Activated CD8-positive, alpha-beta memory T cell treated with anti-CD3 and anti-CD28 coated beads, Interleukin-2, amount 50 U/mL, for 1 hour (primary cell): ENCODE measurements at regions not wholly inside any gene's neighbourhood (a gene's known extent, or its start where the extent isn't known, plus 50 kb on each side); places are given as distances from the start of the nearest gene placed in this dataset.
"Not testable (repeated sequence)": the region's sequence is repeated elsewhere in the genome, so short reads cannot be mapped to it uniquely, and the experiment has no call there.

Experiments used
- DNase-seq: peaks from one replicate; pipeline ENCODE4 v3.0.0-alpha.2; 2020; ENCODE audit errors: extremely low read depth

DNA sequence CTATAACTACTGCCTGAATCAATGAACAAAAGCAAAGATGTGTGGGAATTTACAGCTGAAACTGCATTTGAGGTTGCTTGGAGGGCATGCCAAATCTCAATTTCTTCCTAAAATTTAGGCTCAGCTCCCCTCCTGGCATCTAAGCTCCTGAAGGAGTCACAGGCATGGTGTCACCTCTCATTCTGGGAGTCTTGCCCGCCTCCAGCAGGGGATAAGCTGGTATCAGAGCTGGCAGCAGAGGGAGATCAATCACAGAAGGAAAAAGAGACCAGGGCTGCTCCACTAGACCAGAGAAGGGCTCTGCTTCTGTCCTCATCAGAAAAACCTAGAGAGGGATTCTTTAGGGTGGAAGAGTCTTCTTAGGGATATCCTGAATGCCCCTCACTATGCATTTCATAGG, 150.4 kb upstream of the SLC6A11 start:
- DNase-seq: no peak

DNA sequence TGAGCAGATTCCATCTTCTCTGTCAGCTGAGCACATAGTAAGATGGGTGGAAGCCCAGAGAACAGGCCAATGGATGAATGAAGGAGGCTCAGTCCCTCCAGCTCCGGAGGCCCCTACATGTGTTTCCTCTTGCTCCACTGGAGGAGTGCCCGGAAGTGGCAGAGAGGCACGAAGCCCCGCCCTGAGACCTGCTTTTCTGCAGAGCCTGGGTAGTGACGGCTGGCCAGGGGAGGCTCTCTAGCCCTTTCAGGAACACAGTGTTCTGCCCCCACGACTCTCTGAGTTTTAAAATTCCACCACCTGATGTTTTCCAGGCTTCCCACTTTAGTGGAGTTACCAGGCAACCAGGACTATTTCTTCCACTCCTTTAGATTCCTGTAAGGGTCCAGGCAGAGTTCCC, 149.4 kb upstream of the SLC6A11 start:
- DNase-seq: no peak

DNA sequence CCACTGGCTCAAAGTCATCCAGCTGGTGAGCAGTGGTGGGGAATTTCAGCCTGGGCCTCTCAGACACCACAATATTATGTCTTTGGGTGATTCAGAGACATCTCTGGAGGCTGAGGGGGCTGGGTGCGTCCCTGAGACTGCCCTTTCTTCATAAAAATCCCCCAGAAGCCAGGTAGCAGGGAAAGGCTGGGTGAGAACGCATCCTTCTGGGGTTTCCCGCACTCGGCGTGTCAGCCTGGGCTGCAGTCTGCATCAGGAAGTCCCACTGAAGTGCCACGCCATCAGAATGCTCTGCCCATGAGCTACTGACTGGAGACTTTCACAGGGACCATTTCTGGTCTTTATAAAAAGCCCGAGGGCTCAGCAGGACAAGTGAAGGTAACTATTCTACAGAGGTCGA, 148.8 kb upstream of the SLC6A11 start:
- DNase-seq: no peak

DNA sequence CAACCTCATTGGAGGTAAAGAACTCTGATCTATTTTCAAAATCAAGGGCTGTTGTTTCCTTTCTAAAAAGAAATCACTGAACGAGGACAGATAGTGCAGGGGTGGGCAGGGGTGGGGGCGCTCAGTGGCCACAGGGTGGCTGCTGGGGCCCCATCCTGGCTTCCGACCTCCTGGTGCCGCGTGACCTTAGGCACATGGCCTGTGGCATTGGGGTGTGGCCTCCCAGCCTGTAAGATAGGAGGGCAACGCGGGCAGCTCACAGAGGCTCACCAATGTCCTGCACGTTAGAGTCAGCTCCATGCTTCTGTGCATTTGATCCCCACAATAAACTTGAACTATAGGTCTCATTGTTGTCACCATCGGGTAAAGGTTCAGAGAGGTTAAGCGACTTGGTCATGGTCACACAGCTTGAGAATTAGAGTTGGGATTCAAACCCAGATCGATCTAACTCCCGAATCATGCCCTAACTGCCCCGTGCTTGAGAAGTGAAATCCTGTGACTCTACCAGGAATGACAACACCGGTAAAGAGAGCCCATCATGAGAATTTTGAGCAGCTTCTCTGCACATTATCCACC, 148.0 kb upstream of the SLC6A11 start:
- DNase-seq: no peak

DNA sequence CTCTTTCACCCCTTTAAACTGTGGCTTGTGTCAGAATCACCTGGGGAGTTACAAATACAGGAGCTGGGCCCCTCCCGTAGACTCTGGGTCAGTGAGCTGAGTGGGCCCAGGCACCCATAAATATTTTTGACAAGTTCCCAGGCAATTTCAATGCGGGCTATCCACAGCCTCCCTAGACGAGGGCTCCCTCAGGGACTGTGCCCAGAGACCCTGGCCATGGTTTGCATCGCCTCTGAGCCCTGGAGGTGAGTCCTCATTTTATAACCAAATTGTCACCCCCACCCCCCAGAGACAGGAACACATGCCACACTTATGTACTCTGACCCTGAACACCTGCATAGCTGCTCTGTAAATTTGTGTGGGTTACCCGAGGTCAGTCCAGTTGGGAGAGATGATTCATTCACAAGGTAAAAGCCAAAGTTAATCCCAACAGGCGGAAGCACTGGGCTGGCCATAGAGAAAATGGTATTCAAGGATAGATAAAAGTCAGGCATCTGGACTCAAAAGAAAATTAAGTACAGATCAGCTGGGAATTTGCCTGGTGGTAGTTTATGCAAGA, 146.5 kb upstream of the SLC6A11 start:
- no peak for DNase-seq

DNA sequence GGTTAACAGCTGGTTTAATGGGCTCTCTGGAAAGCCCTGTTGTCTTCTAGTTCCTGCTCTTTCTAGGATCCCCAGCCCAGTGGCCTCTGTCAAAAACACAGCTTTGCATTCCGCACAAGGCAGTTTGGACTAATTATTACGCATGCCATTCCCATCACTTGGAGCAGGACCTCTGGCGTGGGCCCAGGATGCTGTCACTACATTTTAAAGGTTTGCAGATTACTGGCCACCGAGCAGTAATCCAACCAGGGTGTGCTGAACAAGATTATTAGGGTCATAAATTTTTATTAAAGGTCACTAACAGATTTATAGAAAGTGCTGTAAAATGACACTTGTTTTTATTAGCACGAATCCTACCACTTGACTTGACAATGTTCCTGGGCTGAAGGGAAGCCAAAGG, 143.6 kb upstream of the SLC6A11 start:
- no peak for DNase-seq

DNA sequence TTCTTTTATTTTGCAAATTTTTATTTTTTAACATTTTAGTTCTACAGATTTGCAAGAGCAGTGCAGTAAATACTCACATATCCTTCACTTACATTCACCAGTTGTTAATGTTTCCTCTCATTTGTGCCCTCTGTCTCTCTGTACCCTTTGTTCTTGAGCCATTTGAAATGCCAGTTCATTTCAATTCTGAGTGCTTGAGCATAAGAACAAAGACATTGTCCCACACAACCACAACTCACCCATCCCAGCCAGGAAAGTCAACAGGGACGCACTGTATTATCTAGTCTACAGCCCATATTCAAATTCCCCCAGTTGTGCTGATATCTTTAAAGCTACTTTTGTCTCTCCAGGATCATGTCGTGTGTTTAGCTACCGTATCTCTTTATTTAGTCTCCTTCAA, 141.4 kb upstream of the SLC6A11 start:
- DNase-seq: no peak

DNA sequence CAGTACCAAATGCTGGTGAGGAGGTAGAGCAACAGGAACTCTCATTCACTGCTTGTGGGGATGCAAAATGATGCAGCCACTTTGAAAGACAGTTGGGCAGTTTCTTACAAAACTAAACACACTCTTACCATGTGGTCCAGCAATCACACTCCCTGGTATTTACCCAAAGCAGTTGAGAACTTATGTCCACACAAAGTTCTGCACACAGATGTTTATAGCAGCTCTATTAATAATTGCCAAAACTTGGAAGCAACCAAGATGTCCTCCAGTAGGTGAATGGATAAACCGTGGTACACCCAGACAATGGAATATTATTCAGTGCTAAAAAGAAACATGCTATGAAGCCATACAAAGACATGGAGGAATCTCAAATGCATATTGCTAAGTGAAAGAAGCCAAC, 139.1 kb upstream of the SLC6A11 start:
- DNase-seq: no peak

DNA sequence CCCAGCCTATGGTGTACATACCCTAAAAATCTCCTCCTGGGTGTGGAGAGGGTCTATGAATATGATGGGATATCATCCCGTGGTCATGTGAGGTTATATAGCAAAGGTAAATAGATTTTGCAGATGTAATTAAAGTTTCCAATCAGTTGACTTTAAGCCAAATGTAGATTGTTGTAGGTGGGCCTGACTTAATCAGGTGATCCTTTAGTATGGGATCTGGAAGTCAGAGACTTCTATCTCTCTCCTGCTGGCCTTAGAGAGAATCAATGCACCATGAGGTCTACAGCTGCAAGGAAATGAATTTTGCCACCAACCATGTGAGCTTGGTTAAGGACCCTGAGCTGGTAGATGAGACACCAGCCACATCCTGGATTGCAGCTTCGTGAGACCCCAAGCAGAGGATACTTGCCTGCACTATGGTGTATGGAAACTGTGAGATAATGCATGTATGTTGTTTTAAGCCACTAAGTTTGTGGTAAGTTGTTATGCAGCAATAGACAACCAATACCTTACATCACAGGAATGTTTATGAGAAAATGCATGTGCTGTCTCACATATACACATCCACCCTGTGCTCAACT, 137.1 kb upstream of the SLC6A11 start:
- no peak for DNase-seq

DNA sequence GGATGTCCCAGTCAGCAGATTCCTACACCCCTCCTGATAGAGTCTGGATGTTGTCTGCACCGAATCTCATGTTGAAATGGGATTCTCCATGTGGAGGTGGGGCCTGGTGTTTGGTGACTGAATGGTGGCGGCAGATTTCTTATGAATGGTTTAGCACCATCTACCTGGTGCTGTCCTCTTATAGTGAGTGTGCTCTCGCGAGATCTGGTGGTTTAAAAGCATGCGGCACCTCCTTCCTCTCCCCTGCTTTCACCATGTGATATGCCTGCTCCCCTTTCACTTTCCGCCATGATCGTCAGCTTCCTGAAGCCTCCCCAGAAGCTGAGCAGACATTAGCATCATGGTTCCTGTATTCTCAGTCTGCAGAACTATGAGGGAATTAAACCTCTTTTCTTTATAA, 135.2 kb upstream of the SLC6A11 start:
- DNase-seq: no peak

DNA sequence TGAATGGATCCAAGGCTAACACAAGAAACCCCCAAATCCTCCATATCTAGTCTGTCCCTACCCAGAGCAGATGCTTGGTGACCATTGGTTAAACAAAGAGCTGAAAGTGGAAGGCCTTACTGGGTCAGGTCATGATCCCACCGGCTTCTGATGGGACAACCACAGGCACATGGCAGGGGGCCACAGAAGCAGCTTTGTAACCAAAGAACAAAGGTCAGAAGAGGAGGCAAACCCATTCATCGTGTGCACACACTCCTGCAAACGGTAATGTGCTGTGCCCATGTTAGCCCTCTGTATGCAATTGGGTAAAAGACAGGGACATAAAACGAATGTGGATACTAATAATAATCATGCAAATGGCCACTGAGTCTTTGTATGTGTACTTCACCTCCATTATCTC, 133.3 kb upstream of the SLC6A11 start:
- DNase-seq: no peak

DNA sequence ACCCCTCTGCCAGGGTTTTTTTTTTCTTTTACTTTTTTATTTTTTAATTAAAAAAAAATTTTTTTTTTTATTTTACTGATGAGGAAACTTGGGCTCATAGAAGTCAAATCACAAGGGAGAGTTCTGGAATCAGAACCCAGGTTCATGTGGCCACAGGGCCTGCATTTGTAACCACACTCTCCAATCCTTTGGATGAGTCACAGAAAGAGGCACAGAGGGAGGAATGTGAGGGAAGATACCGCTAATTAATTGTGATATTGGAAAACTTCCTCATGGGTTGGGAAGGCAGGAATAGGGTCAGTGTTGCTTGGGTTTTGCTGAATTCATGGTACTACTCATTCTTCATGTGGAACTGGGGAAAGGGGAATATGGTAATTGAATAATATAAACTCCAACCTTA, 132.9 kb upstream of the SLC6A11 start:
- no peak for DNase-seq

DNA sequence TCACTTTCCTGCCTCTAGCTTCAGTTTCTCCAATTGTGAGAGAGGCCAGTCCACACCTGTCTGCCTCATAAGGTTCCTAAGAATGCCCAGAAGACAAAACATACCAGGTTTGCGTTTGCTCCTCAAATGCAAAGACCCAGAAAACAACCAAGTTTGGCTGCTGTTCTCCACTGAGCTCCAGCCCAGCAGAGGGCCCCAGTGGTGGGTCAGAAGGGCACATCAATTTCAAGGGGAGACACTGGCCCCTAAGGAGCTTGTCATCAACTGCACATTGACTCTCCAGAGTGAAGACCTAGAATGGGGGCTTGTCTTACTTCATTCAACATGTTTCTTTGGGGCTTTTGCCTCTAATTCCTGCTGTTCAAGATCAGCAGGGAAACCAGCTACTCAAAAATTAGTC, 127.9 kb upstream of the SLC6A11 start:
- DNase-seq: no peak

DNA sequence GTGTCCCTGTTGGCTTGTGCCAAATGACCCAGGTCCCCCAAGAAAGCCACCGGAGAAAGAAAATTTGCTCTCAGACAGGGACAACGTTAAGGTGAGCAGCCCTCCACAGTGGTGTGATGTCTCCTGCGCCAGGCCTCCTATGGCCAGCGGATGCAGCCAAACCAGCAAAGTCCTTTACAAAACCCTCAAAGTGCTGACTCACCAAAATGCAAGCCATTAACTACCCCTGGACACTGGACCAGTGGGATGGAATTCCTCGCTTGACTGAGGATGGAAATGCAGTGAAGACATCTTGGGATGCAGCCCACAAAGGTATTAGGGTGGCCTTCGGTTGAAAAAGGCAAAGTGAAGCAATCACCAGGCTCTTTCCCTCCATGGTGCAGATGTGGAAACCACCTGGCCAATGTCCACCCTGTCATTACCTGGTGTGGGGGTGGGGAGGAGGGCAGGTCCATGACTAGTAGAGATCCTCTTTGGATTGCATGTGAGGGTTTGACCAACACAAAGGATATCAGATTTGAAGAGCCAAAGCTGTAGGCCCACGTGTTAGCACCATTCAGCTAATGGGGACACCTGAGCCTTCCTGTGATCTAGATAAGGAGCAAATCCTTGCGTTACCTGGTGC, 127.4 kb upstream of the SLC6A11 start:
- DNase-seq: no peak

DNA sequence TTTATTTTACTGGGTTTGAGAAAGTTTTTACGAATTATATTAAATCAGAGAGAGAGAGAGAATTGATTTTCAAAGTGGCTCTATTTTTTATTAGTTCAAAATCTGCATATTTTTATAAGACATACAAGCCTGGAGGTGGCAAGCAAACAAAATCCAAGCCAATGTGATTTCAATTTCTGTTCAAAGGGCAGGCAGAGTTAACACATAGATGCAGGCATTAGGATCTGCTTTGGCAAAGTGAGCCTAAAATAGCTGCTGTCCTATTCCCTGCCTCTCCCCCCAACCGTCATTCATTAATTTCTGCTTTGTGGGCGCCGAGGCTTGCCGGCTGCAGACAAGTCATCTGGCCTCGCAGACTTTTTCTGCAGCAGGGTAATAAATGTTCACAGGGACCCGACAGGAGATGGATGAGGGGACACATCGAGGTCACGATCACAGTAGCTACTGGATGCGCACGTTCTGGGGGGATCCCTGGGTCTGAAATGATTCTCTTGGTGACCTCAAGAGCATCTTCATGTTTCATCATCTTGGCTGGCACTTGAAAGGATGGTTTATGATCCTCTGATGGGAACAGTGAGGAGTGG, 123.9 kb upstream of the SLC6A11 start:
- DNase-seq: no peak

DNA sequence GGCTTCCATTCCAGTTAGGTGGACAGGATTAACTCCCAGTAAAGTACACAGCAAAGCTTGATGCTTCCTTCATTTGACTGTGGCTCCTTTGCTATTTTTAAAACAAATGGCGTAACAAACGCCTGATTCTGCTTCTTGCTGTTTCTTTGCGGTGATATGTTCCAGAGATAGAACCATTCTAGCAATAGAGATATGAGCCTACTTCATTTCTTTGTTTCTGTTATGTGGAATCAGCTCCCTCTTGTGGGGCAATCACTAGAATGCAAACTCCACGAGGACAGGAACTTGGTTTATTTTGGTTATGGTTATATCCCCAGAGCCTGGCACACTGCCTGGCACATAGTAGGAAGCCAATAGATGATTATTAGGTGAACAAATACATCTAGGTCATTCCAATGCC, 122.6 kb upstream of the SLC6A11 start:
- no peak for DNase-seq

DNA sequence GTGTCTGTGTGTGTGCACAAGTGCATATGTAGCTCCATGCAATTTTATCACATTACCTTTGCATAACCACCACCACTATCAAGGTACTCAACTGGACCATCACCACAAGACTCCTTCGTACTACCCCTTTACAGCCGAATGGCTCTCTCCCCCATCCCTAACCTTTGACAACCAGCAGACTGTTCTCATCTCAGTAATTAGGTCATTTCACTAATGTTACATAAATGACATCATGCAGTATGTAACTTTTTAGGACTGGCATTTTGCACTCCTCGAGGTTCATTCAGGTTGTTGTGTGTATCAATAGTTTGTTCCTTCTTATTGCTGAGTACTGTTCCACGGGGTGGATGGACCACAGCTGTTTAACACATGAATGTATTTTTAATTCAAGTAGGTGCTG, 121.8 kb upstream of the SLC6A11 start:
- DNase-seq: no peak

DNA sequence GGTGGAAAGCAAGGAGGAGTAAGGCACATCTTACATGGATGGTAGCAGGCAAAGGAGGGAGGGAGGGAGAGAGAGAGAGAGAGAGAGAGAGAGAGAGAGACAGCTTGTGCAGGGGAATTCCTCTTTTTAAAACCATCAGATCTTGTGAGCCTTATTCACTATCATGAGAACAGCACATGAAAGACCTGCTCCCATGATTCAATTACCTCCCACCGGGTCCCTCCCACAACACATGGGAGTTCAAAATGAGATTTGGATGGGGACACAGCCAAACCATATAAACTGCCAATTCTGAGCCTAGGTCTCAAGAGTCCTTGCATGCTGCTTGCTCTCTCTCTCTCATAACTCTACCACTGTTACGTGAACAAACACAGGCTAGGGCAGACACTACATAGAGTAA, 120.8 kb upstream of the SLC6A11 start:
- DNase-seq: not testable (repeated sequence)

DNA sequence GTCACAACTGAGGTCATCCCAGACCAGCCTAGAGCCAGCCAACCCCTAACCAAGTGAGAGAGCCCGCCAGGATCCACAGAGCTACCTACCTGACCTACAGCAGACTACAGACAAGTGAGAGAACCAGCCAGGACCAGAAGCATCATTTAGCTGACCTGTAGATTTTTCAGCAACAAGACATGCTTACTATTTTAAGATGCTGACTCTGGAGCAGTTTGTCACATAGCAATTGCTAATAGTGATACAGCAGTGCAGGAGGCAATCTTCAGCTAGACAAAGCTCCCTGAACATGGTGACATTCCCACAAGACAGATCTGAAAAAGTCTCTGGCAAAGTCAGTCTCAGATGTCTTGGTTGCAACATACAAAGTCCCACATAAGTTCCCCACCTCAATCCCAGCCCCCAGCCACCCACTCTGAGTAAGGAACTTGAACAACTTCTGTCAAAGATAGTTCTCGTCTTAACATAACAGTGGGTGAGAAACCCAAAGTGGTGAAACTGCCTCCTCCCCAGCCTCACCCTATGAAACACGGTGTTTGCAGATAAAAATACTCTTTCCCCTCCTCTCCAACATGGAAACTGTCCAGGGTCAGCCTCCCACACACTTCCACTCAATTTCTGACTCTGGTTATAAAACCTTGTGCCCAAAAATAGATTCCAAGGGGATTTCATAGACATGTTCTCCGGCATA, 120.3 kb upstream of the SLC6A11 start:
- no peak for DNase-seq

DNA sequence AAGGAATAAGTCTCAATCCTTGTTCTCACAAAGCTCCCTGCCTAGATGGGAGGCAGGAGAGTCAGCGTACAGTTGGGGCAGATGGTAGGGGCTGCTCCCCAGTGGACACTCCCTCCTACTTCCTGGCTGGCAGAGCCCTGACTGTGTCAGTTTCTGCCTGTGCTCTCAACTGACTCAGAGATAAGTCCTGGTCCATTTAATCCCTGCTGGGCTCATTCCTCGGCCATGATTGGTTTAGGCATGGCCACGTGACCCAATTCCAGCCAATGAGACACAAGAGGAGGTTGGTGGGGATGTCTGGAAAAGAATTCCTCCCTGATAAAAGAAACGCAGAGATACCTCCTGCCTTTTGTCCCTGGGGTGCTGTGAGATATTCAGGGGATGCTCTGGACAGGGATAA, 118.1 kb upstream of the SLC6A11 start:
- no peak for DNase-seq

DNA sequence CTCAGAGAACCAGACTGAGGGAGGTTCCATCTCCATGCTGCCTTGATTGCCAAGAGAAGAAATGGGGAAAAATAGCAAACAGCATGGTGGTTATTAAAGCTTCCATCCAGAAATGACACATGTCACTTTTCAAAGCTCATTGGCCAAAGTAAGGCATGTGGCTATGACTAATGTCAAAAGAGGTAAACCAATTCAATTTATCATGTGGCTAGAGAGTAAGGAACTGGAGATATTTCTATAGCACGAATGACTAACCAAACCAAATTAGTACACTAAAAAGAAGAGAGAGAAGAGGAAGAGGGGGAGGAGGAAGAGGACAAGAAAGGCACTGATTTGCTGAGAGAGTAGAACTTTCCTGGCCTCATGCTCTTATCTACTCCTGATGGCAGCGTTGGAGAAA, 115.2 kb upstream of the SLC6A11 start:
- no peak for DNase-seq

DNA sequence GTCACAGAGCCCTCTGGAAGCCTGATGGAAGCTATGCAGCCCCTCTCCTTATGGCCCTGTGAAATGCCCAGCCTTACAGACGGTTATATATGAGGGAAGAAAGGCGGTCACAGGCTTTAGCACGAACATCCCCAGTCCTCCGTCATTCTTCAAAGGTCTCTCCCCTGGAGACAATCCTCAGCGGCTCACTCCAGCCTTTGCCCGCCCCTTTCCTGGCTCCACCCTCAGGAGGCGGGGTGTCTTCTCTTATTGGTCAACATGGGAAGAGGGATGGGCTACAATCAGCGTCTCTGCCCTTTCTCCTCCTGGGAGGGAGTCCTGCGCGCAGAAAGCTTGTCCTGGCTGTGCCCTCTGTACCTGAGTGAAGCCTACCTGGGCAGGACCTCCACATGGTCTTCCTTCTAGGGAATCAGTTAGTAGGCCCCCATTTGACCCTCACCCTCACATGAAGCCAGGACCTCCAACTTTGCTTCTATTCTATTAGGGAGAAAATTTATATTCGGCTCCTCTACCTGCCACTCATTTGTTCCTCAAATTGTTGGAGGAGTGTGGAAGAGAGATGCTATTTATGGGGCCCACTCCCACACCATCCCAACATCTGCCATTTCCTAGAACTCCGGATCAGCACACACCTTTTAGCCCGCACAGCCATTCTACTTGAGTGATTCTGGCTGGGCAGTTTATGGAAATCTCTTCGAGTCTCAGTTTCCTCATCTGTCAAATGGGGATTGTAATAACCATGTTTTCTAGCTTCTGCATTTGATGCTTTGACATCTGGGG, 112.9 kb upstream of the SLC6A11 start:
- DNase-seq: no peak
